Activated CD8-positive, alpha-beta memory T cell treated with anti-CD3 and anti-CD28 coated beads for 4 hours (primary cell): ENCODE measurements at regions not wholly inside any gene's neighbourhood (a gene's known extent, or its start where the extent isn't known, plus 50 kb on each side); places are given as distances from the start of the nearest gene placed in this dataset.

ENCODE experiments used
- DNase-seq, 2 donors: peaks; one replicate each; pipeline ENCODE4 v3.0.0-alpha.2; 2020; ENCODE audit warnings: low read depth in 2 of 2

DNA sequence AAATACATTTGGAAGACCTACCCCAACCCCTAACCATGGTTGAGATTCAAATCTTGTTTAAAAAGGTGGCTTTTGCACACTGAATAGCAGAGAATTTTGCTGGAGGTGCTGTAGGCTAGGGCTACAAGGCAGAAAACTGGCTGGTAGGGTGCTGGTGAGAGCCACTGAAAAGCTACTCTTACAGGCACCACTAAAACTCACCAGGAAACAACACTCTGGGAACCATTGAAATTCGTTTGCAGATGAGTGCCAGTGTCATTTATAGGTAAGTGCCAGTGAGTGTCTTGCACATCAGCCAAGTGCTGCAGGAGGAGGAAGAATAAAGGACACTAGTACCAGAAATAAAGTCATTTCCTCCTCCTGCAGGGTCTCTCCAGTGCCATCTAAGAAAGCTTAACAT, 610.2 kb downstream of the ZNF385D start:
- no peak for DNase-seq

GRCh38 chr3:21138085-21138484, 612.9 kb downstream of the ZNF385D start:
- DNase-seq: no peak

DNA sequence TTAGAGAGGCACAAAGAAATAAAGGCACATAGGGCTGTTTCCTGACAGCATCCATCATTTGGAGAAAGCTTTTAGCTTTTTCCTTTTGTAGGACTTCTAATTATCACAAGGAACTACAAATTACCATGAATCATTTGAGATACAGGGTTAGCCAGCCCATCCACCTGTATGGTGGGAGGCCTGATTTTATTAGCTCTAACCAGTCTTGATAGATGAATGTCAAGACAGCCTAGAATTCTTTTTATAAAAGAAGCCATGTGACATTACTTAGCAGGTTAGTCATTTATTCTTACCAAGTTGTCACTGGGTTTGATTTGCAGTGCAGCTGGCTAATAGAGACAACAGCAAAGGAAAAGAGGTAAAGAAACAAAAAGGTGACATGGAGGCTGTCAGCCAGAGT, 618.1 kb downstream of the ZNF385D start:
- DNase-seq: no peak

GRCh38 chr3:21120826-21121225, 630.2 kb downstream of the ZNF385D start:
- no peak for DNase-seq

GRCh38 chr3:21117370-21117769, 633.6 kb downstream of the ZNF385D start:
- DNase-seq: no peak

DNA sequence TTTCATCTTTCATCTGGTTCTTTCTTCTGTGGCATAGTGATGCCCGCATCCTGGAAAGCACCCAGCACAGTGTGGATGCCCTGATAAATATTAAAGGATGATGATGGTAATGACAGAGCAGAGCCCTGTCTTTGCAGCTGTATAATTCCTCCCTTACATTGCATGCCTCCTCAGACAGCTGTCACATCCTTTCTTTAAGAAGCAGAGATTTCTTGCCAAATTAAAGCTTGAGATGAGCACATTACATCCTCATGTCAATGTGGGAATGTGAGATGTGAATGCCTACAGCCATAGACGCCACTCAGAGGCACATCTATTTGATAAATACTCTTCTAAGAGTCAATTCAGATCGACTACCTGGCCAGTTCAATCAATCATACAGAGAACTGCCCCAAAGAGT, 642.0 kb downstream of the ZNF385D start:
- DNase-seq: no peak

- DNase-seq: no peak
Observed at GRCh38 chr3:21105784-21106183, 645.2 kb downstream of the ZNF385D start.

DNA sequence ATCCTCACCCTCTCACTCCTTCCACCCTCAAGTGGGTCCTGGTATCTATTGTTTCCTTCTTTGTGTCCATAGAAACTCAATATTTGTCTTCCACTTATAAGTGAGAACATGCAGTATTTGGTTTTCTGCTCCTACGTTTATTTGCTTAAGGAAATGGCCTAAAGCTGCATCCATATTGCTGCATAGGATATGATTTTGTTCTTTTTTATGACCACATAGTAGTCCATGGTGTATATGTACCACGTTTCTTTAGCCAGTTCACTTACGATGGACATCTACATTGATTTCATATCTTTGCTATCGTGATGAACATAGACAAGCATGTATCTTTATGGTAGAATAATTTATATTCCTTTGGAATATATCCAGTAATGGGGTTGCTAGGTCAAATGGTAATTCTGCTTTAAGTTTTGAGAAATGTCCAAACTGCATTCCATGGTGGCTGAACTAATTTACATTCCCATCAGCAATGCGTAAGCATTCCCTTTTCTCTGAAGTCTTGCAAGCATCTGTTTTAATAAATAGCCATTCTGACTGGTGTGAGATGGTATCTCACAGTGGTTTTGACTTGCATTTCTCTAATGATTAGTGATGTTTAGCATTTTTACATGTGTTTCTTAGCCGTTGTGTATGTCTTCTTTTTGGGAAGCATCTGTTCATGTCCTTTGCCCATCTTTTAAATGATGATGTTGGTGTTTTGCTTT, 650.2 kb downstream of the ZNF385D start:
- DNase-seq: no peak

DNA sequence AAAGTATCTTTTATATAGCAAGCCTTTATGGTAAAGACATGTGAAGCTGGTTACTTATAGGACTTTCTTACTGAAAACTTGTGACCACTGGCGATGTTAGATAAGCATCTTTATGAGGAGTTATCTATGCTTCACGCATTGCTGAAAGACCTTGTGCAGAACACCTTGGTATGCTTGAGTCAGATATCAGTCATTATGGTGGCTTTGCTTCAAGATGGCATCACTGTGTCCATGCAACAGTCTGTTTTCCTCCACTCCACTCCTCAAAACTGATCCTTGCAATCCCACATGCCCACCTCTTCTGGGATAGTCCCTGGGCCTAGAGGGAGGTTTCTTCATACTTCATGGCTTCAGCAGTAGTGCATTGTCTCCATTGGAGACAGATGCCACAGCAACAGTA, 656.3 kb downstream of the ZNF385D start:
- no peak for DNase-seq

DNA sequence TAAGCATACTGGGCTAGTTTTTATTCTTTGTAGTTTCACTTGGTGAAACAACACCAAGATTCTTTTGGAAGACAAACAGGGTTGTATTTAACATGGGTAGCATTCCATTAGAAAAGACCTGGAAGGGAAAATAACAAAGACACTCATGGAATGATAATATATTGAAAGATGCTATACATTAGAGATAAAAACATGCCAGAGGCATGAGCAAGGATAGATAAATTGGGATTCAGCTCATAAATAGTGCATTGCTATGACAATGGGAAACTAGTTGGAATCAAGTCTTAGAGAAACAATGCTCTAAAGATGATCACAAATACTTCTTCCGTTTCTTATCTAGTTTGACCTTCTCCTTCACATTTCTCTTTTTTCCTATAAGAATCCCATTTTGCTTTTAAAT, 677.4 kb downstream of the ZNF385D start:
- DNase-seq: no peak

DNA sequence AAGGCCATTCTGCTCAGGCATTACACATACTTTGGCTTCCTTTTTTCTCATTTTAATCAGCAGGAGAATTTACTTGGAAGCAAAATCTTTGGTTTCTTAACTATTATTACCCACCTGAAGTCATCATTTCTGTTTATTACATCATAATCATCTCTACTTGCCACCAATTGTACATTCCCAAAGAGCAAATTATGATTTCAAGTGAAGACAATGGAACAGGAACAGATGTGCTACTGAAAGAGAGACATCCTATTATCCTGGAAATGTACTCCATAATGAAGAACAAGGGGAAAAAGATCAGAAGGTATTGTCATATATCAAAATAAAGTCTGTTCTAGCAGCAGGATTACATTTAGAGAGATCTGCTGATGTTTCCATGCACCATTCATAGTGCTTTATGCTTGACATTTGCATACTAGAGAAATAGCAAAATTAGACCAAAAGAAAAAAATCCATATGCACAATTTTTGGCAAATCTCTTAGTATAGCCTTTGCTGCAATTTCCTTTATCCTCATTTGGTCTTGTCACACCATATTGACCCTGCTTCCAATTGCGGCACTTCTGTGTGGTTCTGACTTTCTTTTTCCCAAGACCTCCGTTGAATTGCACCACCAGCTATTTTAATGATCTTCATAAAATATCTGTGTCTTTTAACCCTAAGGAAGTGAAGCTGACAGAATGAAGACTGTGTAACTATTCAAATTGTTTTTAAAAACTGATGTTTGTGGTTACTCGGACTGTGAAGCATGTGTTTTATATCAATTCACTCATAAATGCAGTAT, 683.8 kb downstream of the ZNF385D start:
- DNase-seq: no peak

GRCh38 chr3:21062831-21063294, 688.1 kb downstream of the ZNF385D start:
- DNase-seq: no peak

DNA sequence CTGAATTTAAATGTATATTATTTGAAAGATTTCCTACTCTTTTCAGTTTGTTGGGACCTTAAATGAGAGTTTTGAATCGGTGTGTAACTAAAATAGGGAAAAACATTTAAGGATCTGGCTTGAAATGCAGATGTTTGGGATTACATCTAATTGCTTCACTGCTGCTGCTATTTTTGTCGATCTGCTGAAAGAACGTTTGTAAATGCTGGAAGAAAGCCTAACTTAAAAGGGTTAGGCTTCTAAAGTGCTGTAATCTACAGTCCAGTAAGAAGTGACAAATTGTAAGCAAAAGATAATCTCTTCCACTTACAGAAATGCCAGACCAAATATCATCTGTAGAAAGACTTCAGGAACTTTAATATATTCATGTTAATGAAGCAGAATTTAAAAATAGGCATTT, 691.6 kb downstream of the ZNF385D start:
- DNase-seq: no peak

GRCh38 chr3:21056293-21056692, 694.7 kb downstream of the ZNF385D start:
- no peak for DNase-seq

DNA sequence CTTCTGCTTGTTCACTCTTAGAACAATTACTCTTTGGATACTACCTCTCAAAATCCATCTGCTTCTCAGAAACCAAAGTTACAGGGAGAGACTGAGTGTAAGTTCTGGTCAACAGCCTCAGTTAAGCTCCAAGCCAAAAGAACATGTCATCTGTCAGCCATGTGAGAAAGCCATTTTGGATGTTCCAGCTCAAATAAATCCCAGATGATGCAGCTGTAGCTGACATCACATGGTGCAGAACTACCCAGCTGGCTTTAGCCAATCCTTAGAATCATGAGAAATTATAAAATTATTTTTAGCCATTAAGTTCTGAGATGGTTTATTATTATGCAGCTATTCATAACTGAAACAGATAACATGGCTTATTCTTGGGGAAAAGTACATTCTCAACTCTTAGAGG, 696.0 kb downstream of the ZNF385D start:
- no peak for DNase-seq

GRCh38 chr3:21054064-21054463, 696.9 kb downstream of the ZNF385D start:
- no peak for DNase-seq

- DNase-seq: no peak
Observed at GRCh38 chr3:21049334-21050062, 701.5 kb downstream of the ZNF385D start.

GRCh38 chr3:21043139-21043538, 707.9 kb downstream of the ZNF385D start:
- no peak for DNase-seq

DNA sequence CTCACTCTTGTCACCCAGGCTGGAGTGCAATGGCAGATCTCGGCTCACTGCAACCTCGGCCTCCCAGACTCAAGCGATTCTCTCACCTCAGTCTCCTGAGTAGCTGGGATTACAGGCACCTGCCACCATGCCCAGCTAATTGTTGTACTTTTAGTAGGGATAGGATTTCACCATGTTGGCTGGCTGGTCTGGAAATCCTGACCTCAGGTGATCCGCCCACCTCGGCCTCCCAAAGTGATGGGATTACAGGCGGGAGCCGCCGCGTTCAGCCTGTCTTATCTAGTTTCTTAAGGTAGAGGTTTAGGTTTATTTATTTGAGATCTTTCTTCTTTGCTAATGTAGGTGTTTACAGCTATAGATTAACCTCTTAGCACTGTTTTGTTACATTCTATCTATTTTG, 708.8 kb downstream of the ZNF385D start:
- no peak for DNase-seq

- no peak for DNase-seq
Observed at GRCh38 chr3:21041621-21042020, 709.4 kb downstream of the ZNF385D start.

DNA sequence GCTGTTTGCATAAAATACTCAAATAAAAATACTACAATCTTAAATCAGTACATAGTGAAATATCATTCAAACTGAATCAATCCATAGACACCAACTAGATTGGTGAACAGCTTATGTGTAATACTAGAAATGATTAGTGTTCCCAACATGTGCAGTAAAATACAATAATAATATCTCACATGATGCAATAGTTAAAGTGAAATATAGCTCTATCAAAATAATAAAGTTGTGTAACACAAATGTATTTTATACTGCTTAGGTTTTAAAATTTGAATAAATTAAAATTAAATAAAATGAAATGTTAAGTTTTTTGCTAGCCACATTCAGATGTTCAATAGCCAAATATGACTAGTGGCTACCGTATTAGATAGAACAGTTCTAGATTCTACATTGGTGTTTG, 714.1 kb downstream of the ZNF385D start:
- DNase-seq: no peak

GRCh38 chr3:21028412-21028811, 722.6 kb downstream of the ZNF385D start:
- no peak for DNase-seq

DNA sequence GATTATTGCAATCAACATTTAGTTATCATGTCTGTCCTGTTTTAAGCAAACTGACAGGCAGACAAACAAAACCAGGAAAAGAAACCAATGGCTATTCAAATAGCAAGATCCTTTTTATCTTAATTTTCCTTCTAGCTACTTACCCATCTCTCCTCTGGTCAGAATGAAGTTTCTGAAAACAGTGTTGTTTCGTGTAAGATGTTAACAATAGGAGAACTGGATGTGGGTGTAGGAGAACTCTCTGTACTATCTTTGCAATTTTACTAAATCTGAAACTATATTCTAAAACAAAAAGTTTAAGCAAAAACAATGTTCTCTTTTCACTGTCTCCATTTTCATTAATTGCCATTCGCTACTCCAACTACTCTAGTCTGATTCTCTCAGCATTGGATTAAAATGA, 726.4 kb downstream of the ZNF385D start:
- DNase-seq: no peak
